ENCODE measurements at regions not wholly inside any gene's neighbourhood (a gene's known extent, or its start where the extent isn't known, plus 50 kb on each side); places are given as distances from the start of the nearest gene placed in this dataset.
"Not testable (repeated sequence)": the region's sequence is repeated elsewhere in the genome, so short reads cannot be mapped to it uniquely, and the experiment has no call there.

DNA sequence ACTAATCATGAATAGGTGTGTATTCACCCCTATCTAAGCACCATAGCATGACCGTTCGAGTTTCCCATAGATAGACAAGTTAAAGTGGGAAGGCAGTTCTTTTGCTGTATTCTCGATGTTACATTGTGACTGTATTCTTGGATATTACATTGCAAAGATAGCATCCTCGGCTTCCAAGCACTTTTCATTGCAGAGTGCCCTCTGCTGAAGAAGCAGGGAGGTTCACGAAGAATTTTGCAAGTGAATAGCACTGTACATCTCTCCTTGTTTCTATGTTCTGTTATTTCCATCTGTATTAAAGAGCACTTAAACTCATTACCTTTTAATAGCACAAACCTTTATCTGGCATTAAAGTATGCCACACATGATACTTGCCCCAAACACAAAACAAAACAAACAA is 426.7 kb upstream of the ARX start:
- no peak for DNase-seq (ENCODE audit: low read depth in 2 of 2)

DNA sequence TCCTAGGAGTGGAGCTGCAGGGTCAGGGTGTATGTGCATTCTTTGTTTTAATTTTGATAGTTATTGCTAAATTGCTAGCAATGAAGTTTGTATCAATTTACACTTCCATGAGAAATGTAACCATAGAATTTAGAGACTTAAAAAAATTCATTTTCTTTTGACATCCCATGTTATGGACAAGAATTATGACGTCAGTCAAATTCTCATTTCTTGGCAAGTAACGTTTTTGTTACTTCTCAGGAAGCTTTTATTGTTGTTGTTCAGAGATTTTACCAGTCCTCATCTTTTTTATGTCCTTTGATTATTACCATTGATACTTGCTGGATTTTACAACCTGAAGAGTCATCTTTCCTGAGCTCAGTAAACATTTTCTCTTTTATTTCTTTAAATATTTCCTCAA is 417.5 kb upstream of the ARX start:
- no peak for DNase-seq (ENCODE audit: low read depth in 2 of 2)

DNA sequence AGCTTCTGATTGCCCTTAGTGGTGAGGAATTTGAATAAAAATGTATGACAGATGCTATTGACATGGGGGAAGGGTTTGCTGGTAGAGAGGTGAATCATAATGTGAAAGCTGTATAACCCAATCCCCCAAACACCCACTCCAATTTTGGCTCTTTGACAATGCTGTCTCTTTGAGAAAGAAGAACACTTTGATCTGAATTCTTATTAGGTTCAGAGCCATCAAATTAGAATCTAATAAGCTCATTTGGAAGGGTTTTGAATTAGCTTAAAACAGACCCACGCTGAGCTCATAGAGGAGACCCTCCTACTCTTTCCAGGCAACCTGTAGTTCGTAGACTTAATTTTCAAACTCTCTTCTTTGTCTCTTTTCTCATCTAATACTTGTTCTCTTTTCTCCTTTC is 416.6 kb upstream of the ARX start:
- DNase-seq (ENCODE audit: low read depth in 2 of 2) = no peak

DNA sequence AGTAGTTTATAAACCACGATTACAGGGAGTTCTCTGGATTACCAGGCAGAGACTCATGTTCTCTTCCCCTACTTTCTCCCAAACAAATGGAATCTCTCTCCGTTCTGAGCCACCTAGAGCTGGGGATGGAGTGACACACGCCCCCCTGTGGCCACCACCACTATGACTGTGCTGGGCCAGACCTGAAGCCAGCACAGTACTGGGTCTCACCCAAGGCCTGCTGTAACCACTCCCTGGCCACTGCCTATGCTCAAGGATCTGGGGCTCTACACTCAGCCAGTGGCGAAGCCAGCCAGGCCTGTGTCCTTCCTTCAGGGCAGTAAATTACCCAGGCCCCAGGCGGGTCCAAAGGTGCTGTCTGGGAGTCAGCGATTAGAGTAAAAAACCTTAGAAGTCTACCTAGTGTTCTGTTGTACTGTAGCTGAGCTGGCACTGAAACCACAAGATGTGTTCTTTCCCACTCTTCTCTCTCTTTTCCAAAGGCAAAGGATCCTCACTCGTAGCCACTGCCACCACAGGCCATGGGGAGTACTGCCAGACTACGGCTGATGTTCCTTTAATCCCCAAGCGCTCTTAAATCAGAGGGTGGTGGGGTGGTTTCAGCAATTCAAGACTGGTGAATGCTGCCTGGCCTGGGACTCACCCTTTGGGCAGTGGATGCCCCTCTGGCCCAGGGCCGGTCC is 412.2 kb upstream of the ARX start:
- DNase-seq (ENCODE audit: low read depth in 2 of 2) = no peak

GRCh38 chrX:25404163-25404562 is 388.4 kb upstream of the ARX start:
- not testable (repeated sequence) for DNase-seq (ENCODE audit: low read depth in 2 of 2)

- no peak for DNase-seq (ENCODE audit: low read depth in 2 of 2)
These were observed 373.5 kb upstream of the ARX start for GRCh38 chrX:25389266-25389665.

DNA sequence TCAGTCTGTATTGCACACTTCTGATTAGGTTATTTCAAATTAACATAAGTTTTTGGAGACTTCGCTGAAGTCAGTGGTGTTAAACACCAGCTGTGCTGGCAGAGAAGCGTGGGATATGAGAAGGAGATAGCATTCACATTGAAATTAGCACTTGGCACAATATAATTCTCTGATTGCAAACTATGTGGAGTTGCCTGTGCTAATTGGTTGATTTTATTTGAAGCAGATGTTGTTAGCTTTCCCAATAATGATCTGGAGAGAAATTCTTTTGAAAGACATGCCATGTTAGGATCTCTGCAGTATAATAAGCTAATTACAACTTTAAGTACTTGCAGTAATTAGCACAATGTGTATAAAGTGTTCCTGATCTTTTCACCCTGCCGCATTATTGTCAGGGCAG is 367.4 kb upstream of the ARX start:
- DNase-seq (ENCODE audit: low read depth in 2 of 2) = no peak

DNA sequence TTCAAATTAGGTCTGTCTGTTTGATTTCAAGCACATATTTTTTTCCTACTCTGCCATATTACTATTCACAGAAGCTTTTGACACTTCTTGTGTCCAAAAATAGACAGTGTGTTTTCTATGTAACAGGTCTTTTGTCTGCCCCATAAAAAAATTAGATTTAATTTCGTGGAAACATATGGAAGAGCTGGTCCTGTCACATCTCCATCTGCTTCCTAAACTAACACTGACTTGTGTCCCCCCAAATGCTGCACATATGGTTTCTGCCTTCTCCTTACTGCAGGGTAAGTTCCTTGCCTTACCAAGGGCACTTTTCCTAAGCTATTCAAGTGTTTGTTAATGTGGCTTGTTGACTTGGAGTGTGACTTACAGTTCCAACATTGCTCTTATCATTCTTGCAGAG is 340.7 kb upstream of the ARX start:
- DNase-seq (ENCODE audit: low read depth in 2 of 2) = no peak

DNA sequence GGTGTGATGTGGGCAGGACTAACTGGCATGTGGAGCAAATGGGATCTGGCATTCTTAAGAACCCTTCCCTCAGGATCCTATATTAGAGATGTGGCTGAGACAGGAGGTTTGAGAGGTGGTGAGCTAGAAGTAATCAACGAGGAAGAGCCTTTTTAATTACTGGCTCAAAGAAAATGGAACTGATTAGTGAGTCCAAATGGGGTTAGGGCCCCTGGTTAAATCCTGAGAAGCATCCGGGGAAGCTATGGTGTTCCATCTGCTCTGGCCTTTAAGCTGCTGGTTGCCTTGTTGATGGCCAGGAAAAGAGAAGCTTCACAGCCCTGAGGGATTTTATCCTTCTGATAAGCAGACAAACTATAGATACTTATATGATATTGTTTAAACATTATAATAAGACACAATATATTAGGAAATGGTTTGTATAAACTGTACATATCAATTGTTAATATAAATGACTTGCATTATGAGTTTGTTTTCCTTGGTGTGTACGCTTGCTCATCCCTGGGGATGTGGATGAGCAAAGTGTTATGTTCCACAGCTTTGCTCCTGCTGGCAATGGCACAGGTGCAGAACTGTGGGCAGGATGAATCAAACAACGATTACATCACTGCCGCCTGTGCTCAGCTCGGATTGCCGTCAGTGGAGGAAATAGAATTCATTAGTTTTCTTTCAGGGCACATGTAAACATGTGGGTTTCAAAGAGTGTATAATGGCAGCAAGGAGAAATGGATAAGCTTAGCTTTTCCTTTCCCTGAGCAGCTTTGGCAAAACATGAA is 328.6 kb upstream of the ARX start:
- DNase-seq (ENCODE audit: low read depth in 2 of 2) = no peak

- DNase-seq (ENCODE audit: low read depth in 2 of 2) = no peak
These were observed 327.3 kb upstream of the ARX start for GRCh38 chrX:25343060-25343459.

DNA sequence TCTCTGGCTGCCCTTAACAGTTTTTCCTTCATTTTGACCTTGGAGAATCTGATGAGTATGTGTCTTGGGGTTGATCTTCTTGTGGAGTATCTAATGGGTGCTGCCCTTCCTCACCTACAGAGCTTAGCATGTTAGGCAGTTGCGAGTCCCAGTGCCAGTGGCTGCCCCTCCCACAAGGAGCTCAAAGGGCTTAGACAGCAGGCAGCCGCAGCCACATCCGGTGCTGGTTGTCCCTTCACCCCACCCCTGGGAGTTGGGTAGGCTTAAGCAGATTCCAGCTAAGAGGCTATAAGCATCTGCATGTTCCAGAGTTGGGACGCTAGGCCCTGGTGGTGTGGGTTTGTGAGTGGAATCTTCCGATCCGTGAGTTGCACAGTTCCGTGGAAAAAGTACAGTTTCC is 322.1 kb upstream of the ARX start:
- DNase-seq (ENCODE audit: low read depth in 2 of 2) = no peak

DNA sequence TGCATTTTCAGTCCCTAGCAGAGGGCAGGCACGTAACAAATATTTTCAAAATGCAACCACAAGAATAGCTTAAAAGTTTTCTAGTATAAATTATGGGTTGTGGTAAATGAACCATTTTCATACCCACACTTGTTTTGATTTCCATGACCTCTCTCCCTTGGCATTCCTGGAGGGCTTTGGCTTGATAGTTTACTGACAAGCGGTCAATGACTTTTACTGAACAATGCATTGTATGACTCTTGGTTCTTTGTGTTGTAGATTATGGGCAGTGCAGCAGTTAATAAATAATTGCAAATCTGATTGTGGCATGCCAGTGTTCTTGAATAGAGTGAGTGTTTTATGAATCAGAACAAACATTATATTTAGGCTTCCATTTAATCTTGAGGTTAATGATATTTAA is 285.2 kb upstream of the ARX start:
- no peak for DNase-seq (ENCODE audit: low read depth in 2 of 2)

DNA sequence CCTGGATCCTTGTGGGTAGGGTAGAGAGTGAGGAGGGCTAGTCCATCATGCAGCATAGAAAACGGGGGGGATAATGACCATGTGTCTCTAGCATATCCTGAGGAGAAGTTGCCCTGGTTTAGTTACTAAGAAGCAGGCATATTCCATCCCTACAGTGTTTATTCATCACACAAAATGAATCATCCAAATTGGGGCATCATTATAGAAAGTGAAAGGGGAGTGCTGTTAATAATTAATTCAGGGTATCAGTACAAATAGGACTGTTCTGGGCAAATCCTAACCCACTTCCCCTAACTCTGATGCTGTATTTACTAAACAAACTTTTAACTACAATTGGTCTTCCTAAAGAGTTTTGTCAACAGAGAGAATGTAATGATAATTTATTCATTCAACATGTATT is 281.1 kb upstream of the ARX start:
- DNase-seq (ENCODE audit: low read depth in 2 of 2) = no peak

GRCh38 chrX:25295466-25295865 is 279.7 kb upstream of the ARX start:
- no peak for DNase-seq (ENCODE audit: low read depth in 2 of 2)

GRCh38 chrX:25290132-25290531 is 274.4 kb upstream of the ARX start:
- DNase-seq (ENCODE audit: low read depth in 2 of 2) = no peak

GRCh38 chrX:25288676-25289075 is 272.9 kb upstream of the ARX start:
- no peak for DNase-seq (ENCODE audit: low read depth in 2 of 2)

GRCh38 chrX:25287521-25287920 is 271.8 kb upstream of the ARX start:
- DNase-seq (ENCODE audit: low read depth in 2 of 2) = no peak

DNA sequence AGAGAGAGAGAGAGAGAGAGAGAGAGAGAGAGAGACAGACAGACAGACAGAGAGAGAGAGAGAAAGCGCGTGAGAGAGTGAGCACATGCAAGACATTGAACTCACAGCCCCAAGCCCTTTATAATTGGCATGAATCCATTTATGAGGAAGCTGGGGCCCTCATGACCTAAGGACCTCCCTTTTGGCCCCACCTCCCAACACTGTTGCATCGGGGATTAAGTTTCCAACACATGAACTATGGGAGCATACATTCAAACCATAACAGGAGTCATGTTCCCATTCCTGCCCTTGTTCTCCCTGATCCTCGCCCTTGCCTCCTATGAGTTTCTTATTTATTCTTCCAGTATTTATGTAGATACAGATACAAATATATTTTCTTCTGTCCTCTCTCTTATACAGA is 269.8 kb upstream of the ARX start:
- DNase-seq (ENCODE audit: low read depth in 2 of 2) = no peak

- DNase-seq (ENCODE audit: low read depth in 2 of 2) = no peak
These were observed 263.7 kb upstream of the ARX start for GRCh38 chrX:25279510-25279909.

DNA sequence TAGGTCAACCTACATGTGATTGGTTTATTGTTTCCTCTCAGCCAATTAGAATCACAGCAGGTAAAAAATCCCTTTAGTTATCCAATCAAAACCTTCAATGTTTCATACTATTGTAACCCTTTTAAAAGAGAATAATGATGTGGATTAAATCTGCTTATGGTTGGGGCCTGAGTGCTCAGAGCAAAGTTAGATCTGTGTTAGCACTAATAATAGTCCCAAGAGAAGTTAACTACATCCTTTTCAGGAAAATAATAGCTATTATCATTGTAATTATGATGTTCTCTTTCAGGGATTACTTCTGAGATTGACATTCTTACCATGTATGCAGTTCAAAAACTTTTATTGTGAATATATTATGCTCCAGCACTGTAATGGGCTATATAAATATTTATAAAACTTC is 262.6 kb upstream of the ARX start:
- DNase-seq (ENCODE audit: low read depth in 2 of 2) = no peak

DNA sequence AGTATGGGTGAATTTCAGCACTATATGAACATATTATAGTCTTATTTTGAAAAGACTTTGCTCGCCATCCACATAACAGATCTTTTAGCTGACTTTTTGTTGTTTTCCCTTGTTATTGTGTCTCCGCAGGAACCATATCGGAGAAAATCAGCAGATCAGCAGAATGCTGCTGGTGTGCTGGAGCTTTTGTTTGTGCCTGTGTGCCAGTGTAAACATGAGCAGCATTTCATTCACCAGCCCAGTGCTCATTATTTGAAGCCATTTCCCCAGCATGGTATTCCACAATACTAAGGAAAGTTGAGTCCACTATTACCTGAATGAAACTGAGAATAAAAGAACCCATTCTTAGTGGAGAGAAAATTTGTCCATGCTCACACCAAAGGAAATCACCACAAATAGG is 261.8 kb upstream of the ARX start:
- DNase-seq (ENCODE audit: low read depth in 2 of 2) = no peak

DNA sequence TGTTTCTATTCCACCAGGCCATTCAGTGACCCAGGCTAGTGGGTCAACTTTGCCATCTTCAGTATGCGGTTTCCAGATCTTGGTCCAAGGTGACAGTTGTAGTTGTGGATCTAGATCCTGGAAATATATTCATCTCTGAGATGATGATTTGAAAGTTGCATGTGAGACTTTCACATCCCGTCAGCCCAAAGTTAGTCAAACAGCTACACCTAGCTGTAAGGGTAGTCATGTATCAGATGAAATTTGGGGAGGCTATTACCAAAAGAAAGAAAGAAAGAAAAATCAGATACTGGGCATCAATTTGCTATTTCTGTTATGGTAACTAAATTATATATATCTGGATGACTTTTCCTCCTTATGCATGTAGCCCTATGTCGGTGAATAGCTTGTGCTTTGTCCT is 259.4 kb upstream of the ARX start:
- no peak for DNase-seq (ENCODE audit: low read depth in 2 of 2)

- no peak for DNase-seq (ENCODE audit: low read depth in 2 of 2)
These were observed 225.7 kb upstream of the ARX start for GRCh38 chrX:25241461-25241860.

- DNase-seq (ENCODE audit: low read depth in 2 of 2) = no peak
These were observed 210.4 kb upstream of the ARX start for GRCh38 chrX:25226151-25226550.
